PC-3 (cell line): ENCODE measurements at regions not wholly inside any gene's neighbourhood (a gene's known extent, or its start where the extent isn't known, plus 50 kb on each side); places are given as distances from the start of the nearest gene placed in this dataset.

ENCODE experiments used
- ATAC-seq: fragments of 200-7000 bp; cut with Tn5 transposase; 2 replicates; pipeline ENCODE4 v1.9.1; 2020; ENCODE audit warnings: mild to moderate bottlenecking, moderate library complexity
- BruUV-seq: library from RNA; stranded (reverse); fragments of 400-500 nt; replicated peaks from 2 replicates; lab custom pipeline; 2021; lab: Mats Ljungman, UMichigan
- CTCF ChIA-PET: fragments of 300-600 bp; sonication (Branson Sonifier 250); formaldehyde crosslinking; loops from one replicate; lab custom pipeline; 2022; ENCODE audit warnings: antibody characterized with exemption; lab: Charles Lee
- POLR2A ChIA-PET: fragments of 300-600 bp; sonication (Branson Sonifier 250); formaldehyde crosslinking; loops from one replicate; lab custom pipeline; 2022; ENCODE audit warnings: antibody characterized with exemption; ENCODE audit not compliant: unreplicated experiment; lab: Charles Lee
- DNase-seq: peaks from one replicate; pipeline ENCODE4 v3.0.0-alpha.2; 2015
- H2AFZ ChIP-seq: fragments of 300-600 bp; sonication (generic); 2 replicates; pipeline ENCODE4 v1.6.0; 2016; ENCODE audit warnings: antibody characterized with exemption, low read length
- H3F3A ChIP-seq: fragments of 300-600 bp; sonication (generic); one replicate; pipeline ENCODE4 v1.6.0; 2017; ENCODE audit warnings: antibody characterized with exemption, low read length, control low read depth, mild to moderate bottlenecking; ENCODE audit not compliant: unreplicated experiment
- H3K27ac ChIP-seq: fragments of 300-600 bp; sonication (generic); 2 replicates; pipeline ENCODE4 v1.5.1; 2016; ENCODE audit warnings: mild to moderate bottlenecking, low read length
- H3K27me3 ChIP-seq: fragments of 300-600 bp; sonication (generic); 2 replicates; pipeline ENCODE4 v1.6.1; 2016; ENCODE audit warnings: low read length, mixed read lengths
- H3K36me3 ChIP-seq: fragments of 300-600 bp; sonication (generic); 2 replicates; pipeline ENCODE4 v1.6.1; 2016; ENCODE audit warnings: low read depth, mixed run types, low read length, mixed read lengths
- H3K4me1 ChIP-seq: fragments of 300-600 bp; sonication (generic); 2 replicates; pipeline ENCODE4 v1.5.1; 2016; ENCODE audit warnings: low read length; ENCODE audit not compliant: insufficient read depth
- H3K4me2 ChIP-seq: fragments of 300-600 bp; sonication (generic); 2 replicates; pipeline ENCODE4 v1.6.0; 2016; ENCODE audit warnings: low read length
- H3K4me3 ChIP-seq: fragments of 300-600 bp; sonication (generic); 2 replicates; pipeline ENCODE4 v1.5.1; 2016; ENCODE audit warnings: mild to moderate bottlenecking, low read length, mixed read lengths
- H3K79me2 ChIP-seq: fragments of 300-600 bp; sonication (generic); 2 replicates; pipeline ENCODE4 v1.6.1; 2017; ENCODE audit warnings: low read length, mixed read lengths
- H3K9ac ChIP-seq: fragments of 300-600 bp; sonication (generic); 2 replicates; pipeline ENCODE4 v1.6.0; 2016; ENCODE audit warnings: mild to moderate bottlenecking, low read length
- H3K9me2 ChIP-seq: fragments of 300-600 bp; sonication (generic); replicated peaks from 2 replicates; pipeline ENCODE4 v1.6.1; 2016; ENCODE audit warnings: mixed run types, low read length, mixed read lengths
- H3K9me3 ChIP-seq: fragments of 300-600 bp; sonication (generic); 2 replicates; pipeline ENCODE4 v1.6.1; 2016; ENCODE audit warnings: low read length, mixed read lengths
- H4K20me1 ChIP-seq: fragments of 300-600 bp; sonication (generic); 2 replicates; pipeline ENCODE4 v1.6.1; 2016; ENCODE audit warnings: low read length, mixed read lengths
- CTCF ChIP-seq: fragments of 300-600 bp; sonication (generic); conservative IDR thresholded peaks from 2 replicates; pipeline ENCODE4 v1.5.1; 2017; ENCODE audit warnings: antibody characterized with exemption, low read depth, mild to moderate bottlenecking, low read length
- EZH2 ChIP-seq: fragments of 300-600 bp; sonication (generic); IDR thresholded peaks from one replicate; pipeline ENCODE4 v1.6.1; 2017; ENCODE audit warnings: antibody characterized with exemption, mild to moderate bottlenecking, low read length; ENCODE audit not compliant: unreplicated experiment
- EZH2phosphoT487 ChIP-seq: fragments of 300-600 bp; sonication (generic); IDR thresholded peaks from 2 replicates; pipeline ENCODE4 v1.6.1; 2018; ENCODE audit warnings: mild to moderate bottlenecking, antibody characterized with exemption, low read length, borderline replicate concordance
- intact Hi-C: fragments of 100-400 bp; cut with micrococcal nuclease; formaldehyde crosslinking; loops from 2 replicates; pipeline ENCODE4 v1.9.0; 2023

DNA sequence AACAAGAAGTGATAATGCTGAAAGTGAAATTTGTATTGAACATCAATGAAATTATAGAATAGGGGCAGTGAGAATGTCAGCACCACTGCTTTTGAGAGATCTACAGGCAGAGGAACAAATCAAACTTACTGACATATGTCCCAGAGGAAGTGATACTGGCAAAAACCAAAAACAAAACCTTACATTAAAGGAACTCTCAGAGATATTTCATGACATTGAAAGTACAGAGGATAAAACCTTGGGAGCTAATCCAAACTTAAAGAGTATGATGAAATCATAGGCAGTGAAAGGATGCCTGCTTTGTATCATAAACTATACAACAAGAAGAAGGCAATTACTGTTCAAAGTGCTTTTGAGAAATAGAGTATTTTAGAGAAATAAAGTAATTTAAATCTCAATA lies 90.4 kb upstream of the SV2C start:
- ATAC-seq (no peak), DNase-seq (no peak)
- peaks cover 7% of the 10 kb centered on the region; the same call in 1 of the 2 replicates for H3K27me3 ChIP-seq
- no peak overlapping the region for H3K4me2 ChIP-seq
- H3K4me3 ChIP-seq = no peak overlapping the region
- intact Hi-C loops = no loop called here
- ChIA-PET POLR2A (no interaction called here), CTCF (no interaction called here)
- TF ChIP-seq EZH2 = no peak
- no peak for TF ChIP-seq CTCF
- TF ChIP-seq EZH2phosphoT487 = no peak
- no peaks in the 10 kb centered on the region for H3K9me3 ChIP-seq
- H3K9ac ChIP-seq = no peak overlapping the region
- H3K79me2 ChIP-seq = no peaks in the 10 kb centered on the region
- BruUV-seq = no TSS peak
- no peaks in the 10 kb centered on the region for H4K20me1 ChIP-seq
- no peaks in the 10 kb centered on the region for H3K4me1 ChIP-seq
- no peaks in the 10 kb centered on the region for H3K36me3 ChIP-seq
- H3F3A ChIP-seq = no peaks in the 10 kb centered on the region
- no peaks in the 10 kb centered on the region for H3K9me2 ChIP-seq
- no peak overlapping the region for H2AFZ ChIP-seq
- no peak overlapping the region for H3K27ac ChIP-seq

- H3K9ac ChIP-seq = no peak overlapping the region
- no peaks in the 10 kb centered on the region for H3K36me3 ChIP-seq
- ChIA-PET POLR2A (no interaction called here), CTCF (no interaction called here)
- H4K20me1 ChIP-seq = no peaks in the 10 kb centered on the region
- H3K79me2 ChIP-seq = no peaks in the 10 kb centered on the region
- H3F3A ChIP-seq = no peaks in the 10 kb centered on the region
- no peaks in the 10 kb centered on the region for H3K9me2 ChIP-seq
- DNase-seq = no peak
- no peak for TF ChIP-seq EZH2
- no peak for TF ChIP-seq EZH2phosphoT487
- TF ChIP-seq CTCF = no peak
- BruUV-seq = no TSS peak
- no peak overlapping the region for H2AFZ ChIP-seq
- peaks cover 11% of the 10 kb centered on the region; the same call in 1 of the 2 replicates for H3K27me3 ChIP-seq
- no peak overlapping the region for H3K27ac ChIP-seq
- ATAC-seq = no peak
- H3K9me3 ChIP-seq = no peaks in the 10 kb centered on the region
- H3K4me3 ChIP-seq = no peak overlapping the region
- intact Hi-C loops = no loop called here
- no peak overlapping the region for H3K4me2 ChIP-seq
- H3K4me1 ChIP-seq = no peaks in the 10 kb centered on the region
These were observed 98.1 kb upstream of the SV2C start for GRCh38 chr5:75985077-75985476.

GRCh38 chr5:75975496-75975895 lies 107.7 kb upstream of the SV2C start:
- H3K79me2 ChIP-seq = no peaks in the 10 kb centered on the region
- no peaks in the 10 kb centered on the region for H3F3A ChIP-seq
- H2AFZ ChIP-seq = no peak overlapping the region
- H3K27ac ChIP-seq = no peak overlapping the region
- no peaks in the 10 kb centered on the region for H4K20me1 ChIP-seq
- H3K27me3 ChIP-seq = no peaks in the 10 kb centered on the region
- CTCF ChIA-PET = no interaction called here
- intact Hi-C loops = no loop called here
- DNase-seq = no peak
- POLR2A ChIA-PET = no interaction called here
- no peak overlapping the region for H3K9ac ChIP-seq
- H3K4me1 ChIP-seq = no peaks in the 10 kb centered on the region
- no peak overlapping the region for H3K4me2 ChIP-seq
- no peak for TF ChIP-seq EZH2
- TF ChIP-seq EZH2phosphoT487 = no peak
- TF ChIP-seq CTCF = no peak
- H3K9me2 ChIP-seq = no peaks in the 10 kb centered on the region
- BruUV-seq = no TSS peak
- no peaks in the 10 kb centered on the region for H3K36me3 ChIP-seq
- no peak overlapping the region for H3K4me3 ChIP-seq
- ATAC-seq = no peak
- no peaks in the 10 kb centered on the region for H3K9me3 ChIP-seq
